Right hindlimb (tissue), 1 donor: ENCODE measurements at regions not wholly inside any gene's neighbourhood (a gene's known extent, or its start where the extent isn't known, plus 50 kb on each side); places are given as distances from the start of the nearest gene placed in this dataset.

Experiments used
- DNase-seq: peaks from one replicate; pipeline ENCODE4 v3.0.0-alpha.2; 2018

DNA sequence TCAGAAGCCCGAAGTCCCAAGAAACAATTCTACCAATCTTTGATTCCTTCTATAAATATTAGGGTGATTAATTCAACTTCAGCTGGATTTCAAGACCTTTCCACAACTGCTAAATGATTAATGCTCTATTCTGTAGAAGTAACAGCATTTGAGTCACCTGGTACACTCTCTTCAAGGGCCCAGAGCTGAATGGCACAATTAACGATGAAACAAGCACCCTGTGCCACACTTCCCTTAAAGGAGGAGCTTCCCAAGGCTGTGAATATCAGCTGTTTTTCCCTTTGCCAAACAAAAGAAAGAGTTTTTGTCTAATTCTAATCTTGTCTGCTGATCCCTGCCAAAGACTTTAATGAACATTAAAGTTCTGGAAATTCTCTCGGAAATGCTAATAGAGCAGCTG, 56.0 kb downstream of the BOD1L2 start:
- DNase-seq, result no peak

DNA sequence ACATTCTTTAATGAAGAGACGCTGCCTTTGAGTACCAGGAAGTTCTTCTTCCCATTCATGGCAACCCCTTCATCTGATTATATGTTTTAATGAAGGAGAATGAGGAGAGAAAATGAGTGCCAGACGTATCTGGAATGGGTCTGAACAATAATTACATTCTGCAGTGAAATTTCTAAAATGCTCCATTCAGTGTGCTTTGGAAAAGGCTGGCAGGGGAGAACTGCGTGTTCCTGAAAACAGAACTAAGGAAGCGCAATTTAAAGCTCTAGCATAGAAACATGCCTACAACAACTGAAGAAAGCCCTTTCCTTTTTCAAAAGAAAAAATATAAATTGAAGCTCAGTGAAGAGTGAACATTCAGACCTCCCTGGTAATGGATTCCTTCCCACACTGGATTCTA, 58.8 kb downstream of the BOD1L2 start:
- no peak for DNase-seq

DNA sequence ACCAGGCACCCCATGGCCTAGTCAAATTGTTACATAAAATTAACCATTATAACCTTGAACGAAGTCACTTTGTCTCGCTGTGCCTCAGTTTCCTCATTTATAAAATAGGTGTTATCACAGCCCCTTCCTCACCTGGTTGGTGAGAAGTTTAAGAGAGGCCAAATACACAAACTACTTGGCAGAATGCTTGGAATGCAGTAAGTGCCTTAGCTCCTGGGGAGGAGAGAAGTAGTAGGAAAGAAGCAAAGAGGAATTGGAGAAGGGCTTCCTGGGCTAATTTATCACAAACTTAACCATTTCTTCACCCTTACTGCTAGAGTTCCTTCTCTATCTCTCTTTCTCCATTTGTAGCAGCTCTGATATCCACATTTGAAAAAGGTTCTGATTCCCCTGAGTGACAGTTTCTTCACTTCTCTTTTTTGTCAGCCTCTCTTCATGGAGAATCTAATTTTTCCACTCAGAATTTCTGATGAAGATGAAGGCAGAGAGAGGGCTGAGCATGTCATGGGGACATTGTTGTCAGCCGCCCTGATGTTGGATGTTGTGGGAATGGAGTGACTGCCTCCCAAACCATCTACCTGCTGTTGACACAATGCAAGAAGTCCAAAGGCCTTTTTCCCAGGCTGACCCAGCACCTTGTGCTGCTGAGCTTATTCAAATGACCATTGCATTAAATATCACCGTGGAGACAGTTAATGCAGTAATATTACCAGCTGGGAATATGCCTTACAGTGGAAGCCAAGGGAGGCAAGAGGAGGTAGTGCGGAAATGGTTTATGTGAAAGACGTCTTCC, 60.4 kb downstream of the BOD1L2 start:
- no peak for DNase-seq

DNA sequence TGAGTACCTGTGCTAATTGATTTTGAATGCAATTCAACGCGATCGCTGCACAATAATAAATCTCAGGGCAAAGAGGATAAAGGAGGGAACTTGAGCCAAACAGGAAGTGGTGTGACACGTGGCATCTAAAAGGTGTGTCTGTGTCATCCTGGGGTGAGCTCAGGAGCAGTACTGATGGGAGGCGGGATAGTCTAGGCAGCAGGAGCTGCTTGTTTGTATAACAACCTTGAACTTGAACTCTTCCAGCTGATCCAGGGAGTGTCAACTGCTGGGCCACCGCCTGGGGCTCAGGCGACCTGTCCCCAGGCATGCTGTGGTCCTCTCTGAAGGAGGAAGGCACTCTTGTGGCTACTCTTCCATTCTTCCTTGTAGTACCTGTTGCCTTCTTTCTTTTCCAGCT, 61.2 kb downstream of the BOD1L2 start:
- DNase-seq, result no peak

DNA sequence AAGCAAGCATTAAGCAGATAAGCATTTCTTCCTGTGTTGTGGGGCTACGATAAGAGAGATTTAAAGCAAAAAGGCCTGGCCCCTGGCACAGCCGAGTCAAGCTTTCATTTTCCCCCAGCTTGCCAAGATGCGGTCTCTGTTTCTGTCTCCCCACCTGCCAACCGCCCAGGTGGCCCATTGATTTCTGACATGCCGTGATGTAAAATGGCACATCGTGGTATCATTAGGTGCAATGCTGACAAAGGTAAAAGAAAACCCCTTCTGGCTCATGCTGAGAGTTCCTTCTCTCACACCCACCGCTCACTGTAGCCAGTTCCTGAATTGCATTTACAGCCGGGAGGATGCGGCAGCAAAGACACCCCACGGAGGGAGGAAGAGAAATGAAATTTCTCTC, 62.8 kb downstream of the BOD1L2 start:
- DNase-seq, result no peak

DNA sequence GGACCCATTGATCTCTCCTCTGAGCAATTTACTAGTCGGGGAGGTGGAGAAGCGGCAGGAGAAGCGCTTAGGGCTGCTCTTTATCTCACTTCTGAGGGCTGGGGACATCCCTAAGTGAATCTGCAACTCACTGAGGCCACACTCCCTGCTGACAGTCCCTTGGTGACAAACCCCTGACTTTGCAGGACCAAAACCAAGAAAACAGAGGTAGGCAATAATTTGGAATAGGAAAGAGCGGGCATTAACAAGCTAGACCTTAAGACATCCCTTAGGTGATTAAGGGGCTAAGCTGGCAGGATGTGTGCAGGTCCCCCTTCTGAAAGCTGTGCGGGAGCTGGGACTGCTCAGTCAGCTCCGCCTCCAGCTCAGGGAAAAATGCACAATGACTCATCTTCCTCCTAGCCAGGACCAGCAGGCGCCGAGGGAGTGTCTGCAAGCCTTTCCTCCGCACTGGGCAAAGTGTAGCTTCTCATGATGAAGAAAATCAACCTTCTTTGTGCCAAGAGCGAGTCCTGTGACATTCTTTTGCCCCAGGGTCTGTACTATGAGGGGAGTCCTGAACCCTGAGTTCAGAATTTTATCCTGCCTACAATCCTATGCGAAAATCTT, 63.3 kb downstream of the BOD1L2 start:
- DNase-seq, result peak; percentile 41

DNA sequence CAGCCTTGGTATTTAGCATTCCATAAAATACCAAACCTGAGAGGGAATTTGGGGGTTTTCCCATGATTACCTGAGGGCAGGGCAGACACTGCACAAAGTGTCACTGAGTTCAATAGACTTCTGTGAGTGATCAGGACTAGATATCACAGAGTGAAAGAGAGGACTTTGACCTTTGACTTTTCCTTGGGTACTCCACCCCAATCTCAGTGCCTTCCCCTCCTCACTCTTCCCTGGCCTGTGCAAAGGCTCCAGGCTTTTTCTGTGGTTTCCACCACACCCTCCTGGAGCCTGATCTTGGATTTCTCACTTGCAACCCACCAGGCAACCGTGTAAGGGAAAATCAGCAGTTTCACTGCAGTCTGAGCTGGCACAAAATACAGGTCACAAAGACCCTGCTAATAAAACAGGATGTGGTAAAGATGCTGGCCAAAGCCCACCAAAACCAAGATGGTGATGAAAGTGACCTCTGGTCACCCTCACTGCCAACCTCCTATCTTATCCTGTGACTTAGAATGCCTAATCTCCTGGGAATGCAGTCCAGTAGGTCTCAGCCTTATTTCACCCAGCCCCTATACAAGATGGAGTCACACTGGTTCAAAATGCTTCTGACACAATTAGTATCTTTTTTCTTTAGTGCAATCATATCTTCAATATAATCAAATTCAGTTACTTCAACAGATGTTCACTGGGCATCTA, 64.0 kb downstream of the BOD1L2 start:
- no peak for DNase-seq

DNA sequence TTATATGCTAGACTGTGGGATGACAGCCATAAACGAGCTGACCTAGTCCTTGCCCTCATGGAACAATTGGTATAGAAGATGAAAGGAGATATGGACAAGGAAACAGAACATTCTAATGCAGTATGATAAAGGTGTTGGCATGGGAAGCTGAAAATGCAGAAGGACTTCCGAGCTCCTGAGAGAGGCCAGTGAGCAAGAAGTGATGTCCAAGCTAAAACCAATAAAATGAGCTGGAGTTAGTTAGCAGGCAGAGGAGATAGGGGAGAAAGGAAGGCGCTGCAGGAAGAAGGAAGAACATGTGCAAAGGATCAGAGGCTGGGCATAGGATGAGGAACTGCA, 64.5 kb downstream of the BOD1L2 start:
- no peak for DNase-seq

DNA sequence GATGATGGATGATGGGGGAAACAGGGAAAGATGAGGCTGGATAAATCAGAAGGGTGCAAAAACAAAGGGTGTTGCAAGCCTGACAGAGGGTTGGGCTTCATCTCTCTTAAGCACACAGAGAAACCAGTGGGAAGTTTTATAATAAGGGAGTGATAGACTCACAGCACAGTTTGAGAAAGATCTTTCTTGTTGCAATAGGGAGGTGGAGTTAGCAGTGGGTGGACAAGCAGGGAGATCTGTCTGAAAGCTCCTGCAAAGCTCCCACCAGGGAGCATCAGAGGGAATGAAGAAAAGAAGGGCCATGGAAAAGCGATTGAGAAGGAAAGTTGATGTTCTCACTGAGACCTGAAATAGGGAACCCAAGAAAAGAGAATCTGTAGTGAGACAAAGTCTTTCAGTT, 64.9 kb downstream of the BOD1L2 start:
- DNase-seq, result no peak

DNA sequence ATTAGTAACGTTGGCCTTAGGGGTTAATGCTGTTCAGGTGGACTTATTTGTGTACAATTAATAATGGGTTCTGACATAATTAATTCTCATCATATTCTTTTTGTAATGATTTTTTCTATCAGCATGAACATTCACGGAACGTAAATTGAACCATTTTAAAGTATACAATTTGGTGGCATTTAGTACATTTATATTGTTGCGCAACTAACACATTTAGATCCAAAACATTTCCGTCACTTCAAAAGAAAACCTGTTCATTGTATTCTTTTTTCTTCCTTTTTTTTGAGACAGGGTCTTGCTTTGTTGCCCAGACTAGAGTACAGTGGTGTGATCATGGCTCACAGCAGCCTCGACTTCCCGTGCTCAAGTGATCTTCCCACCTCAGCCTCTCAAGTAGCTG, 65.8 kb downstream of the BOD1L2 start:
- no peak for DNase-seq

DNA sequence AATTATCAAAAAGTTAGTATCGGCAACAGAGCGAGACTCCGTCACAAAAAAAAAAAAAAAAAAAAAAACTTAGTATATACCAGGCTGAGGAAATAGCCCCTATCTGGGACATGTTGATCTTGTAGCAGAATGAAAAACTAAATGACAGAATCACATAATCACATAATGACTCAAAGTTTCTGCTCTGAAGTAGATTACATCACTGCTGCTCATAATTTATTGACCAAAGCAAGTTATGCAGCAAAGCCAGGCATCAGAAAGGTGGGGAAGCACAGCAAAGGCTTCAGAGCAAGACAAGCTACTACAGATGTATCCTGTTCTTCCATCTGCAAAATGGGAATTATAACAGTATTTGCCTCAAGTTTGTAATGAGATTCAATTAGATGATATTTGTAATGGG, 68.1 kb downstream of the BOD1L2 start:
- no peak for DNase-seq

DNA sequence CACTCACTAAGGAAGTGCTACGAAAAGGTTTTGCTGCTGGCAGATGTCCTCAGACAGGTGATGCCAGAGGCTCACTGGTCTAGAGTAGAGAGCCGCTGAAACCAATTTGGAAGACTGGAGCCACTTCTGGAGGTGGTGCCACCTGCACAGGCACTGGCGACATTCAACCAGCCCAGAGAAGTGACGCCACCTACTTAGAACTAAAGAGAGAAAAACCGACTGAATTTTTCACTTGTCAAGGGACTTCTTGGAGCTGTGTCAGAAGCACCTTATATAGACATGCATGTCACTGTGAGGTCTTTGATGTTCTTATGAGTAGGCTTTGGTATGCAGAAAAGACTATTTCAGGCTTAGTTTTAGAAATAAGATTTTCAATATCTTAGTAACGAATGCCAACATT, 71.4 kb downstream of the BOD1L2 start:
- DNase-seq, result no peak

DNA sequence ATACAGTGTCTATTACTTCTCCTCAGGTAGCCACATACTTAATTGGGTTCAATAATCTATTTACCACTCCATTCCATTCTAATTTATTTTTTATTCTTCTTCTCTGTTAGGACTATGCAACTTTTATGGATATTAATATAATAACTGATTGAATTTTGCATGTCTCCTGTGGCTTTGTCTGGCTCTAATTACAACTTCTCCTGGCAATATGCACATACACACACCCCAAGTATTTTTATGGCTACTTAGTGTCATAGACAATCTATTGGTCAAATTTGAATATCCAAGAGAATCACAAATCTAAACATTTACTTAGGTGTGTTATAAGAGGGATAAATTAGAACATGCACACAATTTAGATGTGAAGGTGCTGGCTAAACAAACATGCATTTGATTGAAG, 73.1 kb downstream of the BOD1L2 start:
- no peak for DNase-seq

DNA sequence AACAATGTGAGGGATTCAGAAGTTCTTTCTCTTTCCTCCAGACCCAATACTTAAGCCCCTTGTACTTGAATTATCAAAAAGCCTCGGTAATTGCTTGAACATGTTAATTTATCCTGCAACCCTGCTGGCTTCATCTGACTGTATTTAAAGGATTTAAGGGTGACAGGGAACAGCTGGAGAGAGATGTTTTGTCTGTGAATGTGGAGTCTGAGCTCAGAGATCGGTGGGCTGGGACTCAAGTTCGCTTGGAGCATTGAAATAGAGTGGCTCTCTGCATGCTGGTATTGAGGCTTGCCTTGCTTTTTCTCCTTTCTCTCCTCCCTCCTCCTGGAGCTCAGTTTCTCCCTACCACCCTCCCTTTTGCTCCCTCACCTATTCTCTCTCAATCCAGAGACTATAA, 73.6 kb downstream of the BOD1L2 start:
- DNase-seq, result no peak

DNA sequence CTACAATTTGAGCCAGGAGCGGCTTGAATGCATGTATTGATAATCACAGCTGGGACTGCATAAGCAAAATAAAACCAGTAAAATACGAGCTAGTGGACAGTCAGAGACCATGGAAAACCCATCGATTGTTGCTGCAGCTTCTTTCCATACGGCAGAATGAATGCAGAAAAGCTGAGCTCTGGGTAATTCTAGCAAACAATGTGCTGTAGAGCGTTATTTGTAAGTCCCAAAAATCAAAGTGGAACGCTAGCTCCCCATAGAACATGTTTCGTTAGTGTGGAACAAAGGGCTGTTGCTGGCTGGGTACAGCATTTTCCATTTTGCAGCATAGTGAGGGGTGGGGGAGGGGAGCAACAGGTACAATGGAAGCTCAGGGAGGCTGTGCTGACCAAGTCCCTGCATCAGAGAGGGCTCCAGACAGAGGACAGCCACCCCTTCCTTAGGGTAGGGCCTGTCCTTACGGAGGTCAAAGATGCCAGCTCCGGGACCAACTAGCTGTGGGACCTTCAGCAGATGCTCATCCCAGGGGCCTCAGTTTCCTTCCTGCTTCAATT, 74.1 kb downstream of the BOD1L2 start:
- no peak for DNase-seq

DNA sequence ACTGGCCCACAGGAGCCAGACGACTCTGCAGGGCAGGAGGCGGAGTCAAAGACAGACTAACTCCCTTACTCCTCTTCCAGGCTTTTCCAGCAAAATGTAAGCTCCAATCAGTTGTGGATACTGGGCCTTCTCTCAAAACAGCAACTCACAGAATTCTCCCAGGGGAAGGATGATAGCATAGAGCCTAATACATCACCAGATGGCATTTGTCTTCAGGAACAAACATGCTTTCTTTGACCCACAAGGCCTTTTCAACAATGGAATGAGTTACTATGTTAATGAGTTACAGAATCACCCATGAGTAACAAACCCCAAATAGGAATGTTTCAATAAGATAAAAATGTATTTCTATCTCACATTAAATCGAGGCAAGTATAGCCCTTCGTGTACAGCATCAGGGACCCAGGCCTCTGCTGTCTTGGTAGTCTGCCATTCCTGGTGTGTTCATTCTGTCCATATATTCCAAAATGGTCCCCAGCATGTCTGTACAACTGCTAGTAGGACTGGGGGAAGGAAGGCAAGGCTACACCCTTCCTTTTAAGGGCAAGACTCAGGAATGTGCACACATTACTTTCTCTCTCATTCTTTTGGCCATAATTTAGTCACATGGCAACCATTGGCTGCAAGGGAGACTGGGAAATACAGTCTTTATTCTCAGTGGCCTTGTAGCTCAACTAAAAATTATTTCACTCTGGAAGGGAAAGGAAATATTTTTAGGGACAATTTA, 76.4 kb downstream of the BOD1L2 start:
- no peak for DNase-seq

DNA sequence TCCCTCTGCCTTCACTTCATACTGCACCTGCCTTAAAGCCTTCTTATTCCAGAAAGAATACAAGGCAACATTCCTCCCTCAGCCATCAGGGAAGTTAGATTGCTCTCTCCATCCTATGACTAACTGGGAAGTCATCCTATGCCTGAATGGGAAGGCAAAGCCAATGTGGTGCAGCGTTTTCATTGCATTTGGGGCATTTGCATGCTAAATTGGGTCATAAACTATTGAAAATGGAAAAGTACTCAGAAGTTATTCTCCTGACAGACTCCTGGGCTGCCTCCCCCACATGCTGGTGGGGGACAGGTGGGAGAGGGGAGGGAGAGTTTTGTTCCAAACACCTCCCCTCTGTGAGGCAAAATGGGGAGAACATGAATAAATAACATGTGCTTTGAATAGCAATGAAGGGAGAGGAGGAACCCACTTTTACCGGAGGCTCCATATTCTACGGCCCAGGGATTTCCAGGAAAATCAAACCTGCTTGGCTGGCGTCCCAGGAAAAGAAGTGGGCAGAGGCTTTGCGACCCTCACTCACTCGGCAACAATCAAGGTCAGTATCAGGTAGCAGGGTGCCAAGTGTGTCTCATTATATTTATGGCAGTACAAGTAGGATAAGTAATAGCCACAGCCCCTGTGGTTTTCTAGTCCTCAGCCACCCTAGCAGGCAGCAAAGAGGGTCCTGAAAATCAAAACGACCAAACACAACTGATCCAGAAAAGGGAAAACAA, 84.1 kb downstream of the BOD1L2 start:
- no peak for DNase-seq

DNA sequence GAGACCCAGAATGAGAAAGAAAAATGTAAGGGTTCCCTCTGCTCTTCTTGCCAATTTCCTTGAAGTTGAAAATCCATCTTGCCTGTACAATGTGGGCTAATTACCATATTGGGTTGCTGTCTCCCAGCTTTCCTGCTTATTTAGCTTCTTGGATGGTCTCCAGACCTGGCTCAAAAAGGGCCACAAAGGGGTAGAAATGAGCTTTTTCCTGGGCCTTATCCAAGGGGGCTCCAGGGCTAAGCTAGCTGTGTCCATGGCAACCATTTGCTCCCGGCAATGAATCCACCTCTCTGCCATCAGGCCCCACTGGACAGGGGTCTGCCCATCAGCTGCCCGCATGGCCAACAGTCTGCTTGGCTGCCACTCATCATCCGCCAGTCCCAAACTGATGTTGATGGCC, 85.0 kb downstream of the BOD1L2 start:
- DNase-seq, result no peak

DNA sequence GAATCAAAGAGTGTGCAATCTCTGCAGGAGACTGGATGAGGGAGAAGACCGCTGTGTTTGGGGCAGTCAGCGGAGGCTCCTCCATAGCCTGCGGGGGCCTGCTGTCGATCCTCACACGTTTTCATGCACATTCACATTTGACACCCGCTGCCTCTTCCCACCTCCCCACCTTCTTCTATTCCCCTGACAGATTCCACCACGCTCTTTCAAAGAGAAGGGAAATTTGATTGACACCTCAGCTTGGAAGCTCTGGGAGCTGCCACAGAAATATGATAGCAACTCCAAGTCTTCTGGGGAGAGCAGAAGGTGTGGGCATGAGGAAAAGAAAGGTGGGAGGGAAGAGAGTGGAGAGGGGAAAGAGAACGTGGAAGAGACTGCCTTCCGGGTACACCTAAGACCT, 87.5 kb downstream of the BOD1L2 start:
- no peak for DNase-seq

DNA sequence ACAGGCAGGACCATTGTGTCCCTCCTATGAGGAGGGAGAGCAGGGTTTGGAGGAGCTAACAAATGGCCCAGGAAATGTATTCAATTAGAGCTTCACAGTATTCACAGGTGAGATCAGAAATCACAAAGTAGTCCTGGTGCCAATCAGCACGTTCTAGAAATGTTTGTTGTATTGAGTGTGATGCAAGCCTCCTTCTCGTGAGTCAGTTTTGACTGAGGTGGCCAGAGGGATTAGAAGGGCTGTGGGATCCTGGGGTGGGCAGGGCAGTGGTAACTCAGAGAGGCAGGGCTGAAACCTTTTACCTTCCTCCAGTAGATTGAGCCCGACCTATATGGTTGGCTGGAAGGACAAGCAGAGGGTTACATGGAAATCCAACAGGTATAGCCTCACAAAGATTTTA, 95.0 kb downstream of the BOD1L2 start:
- DNase-seq, result no peak

DNA sequence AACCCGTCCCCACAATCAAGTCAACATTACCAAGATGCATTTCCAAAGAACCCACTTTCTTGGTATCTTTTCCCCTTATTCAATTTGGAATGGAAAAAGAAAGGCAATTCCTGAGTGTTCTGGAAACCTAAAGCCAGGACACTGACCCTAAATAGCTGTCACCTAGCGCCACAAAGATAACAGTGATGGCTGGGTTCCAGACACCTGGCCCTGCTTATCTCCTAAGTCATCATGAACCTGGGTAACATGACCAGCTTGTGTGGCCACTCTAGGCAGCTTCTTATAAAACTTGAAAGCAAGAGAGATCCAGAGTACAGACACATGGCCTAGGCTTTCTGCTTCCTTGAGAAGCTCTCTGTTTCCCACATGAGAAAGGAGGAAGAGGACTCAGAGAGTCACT, 95.4 kb downstream of the BOD1L2 start:
- no peak for DNase-seq

DNA sequence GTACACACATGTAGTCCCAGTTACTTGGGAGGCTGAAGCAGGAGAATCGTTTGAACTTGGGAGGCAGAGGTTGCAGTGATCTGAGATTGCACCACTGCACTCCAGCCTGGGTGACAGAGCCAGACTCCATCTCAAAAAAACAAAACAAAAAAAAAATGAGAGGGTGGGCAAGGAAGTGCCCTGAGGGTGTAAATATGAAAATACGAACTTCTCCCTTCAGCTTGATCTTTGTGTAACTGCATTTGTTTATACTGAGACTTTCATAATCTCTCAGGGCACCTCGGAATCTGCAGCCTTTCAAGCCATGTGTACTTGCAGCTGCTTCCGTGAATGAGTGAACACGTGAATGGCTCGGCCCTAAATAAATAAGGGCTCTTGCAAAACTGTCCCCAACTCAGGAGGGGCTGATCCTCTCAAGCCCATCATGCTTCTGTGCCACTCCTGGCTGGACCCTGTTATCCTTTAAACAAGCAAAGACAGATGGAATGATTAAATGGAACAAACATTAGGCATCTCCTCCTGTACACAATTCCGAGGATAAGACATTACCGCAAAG, 96.8 kb downstream of the BOD1L2 start:
- DNase-seq, result no peak
